SK-N-SH treated with all-trans-retinoic acid at 6 μM for 48 hours (cell line): ENCODE measurements at regions not wholly inside any gene's neighbourhood (a gene's known extent, or its start where the extent isn't known, plus 50 kb on each side); places are given as distances from the start of the nearest gene placed in this dataset.

ENCODE experiments used
- TF ChIP-seq, protein P1 (sequence below): fragments of 250-450 bp; sonication (Bioruptor Pico); IDR thresholded peaks from 2 replicates; pipeline ENCODE4 v1.8.0; 2020; ENCODE audit warnings: mild to moderate bottlenecking, moderate library complexity, borderline replicate concordance
- TF ChIP-seq, protein P2 (sequence below): fragments of 250-450 bp; sonication (Bioruptor Pico); IDR thresholded peaks from 2 replicates; pipeline ENCODE4 v1.5.1; 2020; ENCODE audit warnings: low read depth, mild to moderate bottlenecking, moderate library complexity

DNA sequence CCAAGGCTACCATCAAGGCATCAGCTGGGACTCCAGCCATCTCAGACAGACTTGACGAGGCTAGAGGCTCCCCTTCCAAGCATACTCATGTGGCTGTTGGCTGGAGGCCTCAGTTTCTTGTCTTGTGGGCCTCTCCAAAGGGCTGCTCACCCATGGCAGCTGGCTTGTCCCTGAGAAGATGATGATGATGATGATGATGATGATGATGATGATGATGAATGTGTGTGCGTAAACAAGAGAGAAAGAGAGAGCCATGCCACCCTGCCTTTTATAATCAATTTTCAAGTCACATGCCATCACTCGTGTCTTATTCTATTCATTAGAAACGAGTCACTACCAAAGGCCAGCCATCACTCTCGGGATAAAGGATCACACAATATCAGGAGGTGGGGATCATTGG, 60.5 kb upstream of the ADGRG2 start:
- TF ChIP-seq, protein P1, sequence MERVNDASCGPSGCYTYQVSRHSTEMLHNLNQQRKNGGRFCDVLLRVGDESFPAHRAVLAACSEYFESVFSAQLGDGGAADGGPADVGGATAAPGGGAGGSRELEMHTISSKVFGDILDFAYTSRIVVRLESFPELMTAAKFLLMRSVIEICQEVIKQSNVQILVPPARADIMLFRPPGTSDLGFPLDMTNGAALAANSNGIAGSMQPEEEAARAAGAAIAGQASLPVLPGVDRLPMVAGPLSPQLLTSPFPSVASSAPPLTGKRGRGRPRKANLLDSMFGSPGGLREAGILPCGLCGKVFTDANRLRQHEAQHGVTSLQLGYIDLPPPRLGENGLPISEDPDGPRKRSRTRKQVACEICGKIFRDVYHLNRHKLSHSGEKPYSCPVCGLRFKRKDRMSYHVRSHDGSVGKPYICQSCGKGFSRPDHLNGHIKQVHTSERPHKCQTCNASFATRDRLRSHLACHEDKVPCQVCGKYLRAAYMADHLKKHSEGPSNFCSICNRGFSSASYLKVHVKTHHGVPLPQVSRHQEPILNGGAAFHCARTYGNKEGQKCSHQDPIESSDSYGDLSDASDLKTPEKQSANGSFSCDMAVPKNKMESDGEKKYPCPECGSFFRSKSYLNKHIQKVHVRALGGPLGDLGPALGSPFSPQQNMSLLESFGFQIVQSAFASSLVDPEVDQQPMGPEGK: no peak
- TF ChIP-seq, protein P2, sequence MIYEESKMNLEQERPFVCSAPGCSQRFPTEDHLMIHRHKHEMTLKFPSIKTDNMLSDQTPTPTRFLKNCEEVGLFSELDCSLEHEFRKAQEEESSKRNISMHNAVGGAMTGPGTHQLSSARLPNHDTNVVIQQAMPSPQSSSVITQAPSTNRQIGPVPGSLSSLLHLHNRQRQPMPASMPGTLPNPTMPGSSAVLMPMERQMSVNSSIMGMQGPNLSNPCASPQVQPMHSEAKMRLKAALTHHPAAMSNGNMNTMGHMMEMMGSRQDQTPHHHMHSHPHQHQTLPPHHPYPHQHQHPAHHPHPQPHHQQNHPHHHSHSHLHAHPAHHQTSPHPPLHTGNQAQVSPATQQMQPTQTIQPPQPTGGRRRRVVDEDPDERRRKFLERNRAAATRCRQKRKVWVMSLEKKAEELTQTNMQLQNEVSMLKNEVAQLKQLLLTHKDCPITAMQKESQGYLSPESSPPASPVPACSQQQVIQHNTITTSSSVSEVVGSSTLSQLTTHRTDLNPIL (CRISPR knock-in tag): no peak
